Heart left ventricle (tissue), 13 donors: ENCODE measurements at regions not wholly inside any gene's neighbourhood (a gene's known extent, or its start where the extent isn't known, plus 50 kb on each side); places are given as distances from the start of the nearest gene placed in this dataset.

Experiments used
- POLR2A ChIP-seq, 2 donors: fragments of 450-650 bp; IDR thresholded peaks; one replicate each; pipeline ENCODE4 v1.6.1; 2017; ENCODE audit warnings: antibody characterized with exemption in 2 of 2, mild to moderate bottlenecking in 2 of 2, moderate library complexity in 2 of 2
- TF ChIP-seq, protein P1 (sequence below), 12 donors: fragments of 200-600 bp; sonication (generic) in 4 of 12; IDR thresholded peaks; one replicate each; pipeline versions ENCODE4 v1.5.0 to v1.8.0; 2018 to 2022; ENCODE audit warnings: antibody characterized with exemption in 12 of 12, mild to moderate bottlenecking in 5 of 12
- donor health status: ischemic (EF 13 %, LVEDD 7.1; RV severe dilation, severe dysfunction).
- donor health status: DM: no; HTN: yes; CAD: no.
- donor health status: DM: no; HTN: no; CAD: no.
- donor health status: ischemic (EF 25% LVEDD 6.9; RV normal size, moderate dysfunction).
- donor health status: ischemic (EF 25% LVEDD 5.7; RV mildly dilated, moderate dysfunction).
- donor health status: ischemic (EF 35%, LVEDD 5.7; RV mildly dilated, moderate dysfunction).
- donor health status: nonischemic (EF 11% LVEDD 7.7; RV severe dilation, severe dysfunction).
- donor health status: DM: yes; HTN: yes; CAD: no.
- donor health status: PGD.
- donor health status: ischemic (EF 29% LVEDD 5.4; RV normal size, mild dysfunction).
- donor health status: nonischemic (EF 23%, LVEDD 6.1; RV moderate dilation, normal function).

DNA sequence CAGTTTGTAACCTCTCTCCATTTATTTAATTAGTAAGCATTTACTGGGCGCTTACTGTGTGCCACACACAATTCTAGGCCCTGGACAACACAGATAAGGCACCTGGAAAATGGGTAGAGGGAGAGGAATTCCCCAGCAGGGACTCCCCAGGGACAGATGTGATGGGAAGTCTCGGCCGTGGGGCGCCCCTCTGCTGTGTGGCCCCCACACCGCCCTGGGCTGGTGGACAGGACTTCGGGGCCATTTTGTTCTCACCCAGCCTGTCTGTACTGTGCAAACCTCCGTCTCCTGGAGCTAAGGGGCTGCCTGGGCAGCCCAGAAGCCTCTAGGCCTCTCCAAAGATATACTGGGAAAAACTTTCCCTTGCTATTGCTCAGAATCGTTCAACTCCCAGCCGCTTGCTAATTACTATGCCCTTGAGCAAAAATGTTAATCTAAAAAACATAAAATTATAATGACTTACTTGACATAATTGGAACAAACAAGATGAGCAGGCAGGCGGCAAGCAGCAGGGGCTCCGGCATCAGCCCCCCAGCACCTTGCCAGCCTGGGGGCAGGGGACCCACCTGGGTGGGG lies 64.4 kb upstream of the NCOR2 start:
- TF ChIP-seq, protein P1, sequence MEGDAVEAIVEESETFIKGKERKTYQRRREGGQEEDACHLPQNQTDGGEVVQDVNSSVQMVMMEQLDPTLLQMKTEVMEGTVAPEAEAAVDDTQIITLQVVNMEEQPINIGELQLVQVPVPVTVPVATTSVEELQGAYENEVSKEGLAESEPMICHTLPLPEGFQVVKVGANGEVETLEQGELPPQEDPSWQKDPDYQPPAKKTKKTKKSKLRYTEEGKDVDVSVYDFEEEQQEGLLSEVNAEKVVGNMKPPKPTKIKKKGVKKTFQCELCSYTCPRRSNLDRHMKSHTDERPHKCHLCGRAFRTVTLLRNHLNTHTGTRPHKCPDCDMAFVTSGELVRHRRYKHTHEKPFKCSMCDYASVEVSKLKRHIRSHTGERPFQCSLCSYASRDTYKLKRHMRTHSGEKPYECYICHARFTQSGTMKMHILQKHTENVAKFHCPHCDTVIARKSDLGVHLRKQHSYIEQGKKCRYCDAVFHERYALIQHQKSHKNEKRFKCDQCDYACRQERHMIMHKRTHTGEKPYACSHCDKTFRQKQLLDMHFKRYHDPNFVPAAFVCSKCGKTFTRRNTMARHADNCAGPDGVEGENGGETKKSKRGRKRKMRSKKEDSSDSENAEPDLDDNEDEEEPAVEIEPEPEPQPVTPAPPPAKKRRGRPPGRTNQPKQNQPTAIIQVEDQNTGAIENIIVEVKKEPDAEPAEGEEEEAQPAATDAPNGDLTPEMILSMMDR (IDR thresholded peaks at IDR 0.05): no peak
- TF ChIP-seq POLR2A (IDR thresholded peaks at IDR 0.05): no peak
